GM12878 (cell line): ENCODE measurements at regions not wholly inside any gene's neighbourhood (a gene's known extent, or its start where the extent isn't known, plus 50 kb on each side); places are given as distances from the start of the nearest gene placed in this dataset.

Source experiments
- CHD4 ChIP-seq: fragments of 200-600 bp; sonication (generic); IDR thresholded peaks from 2 replicates; pipeline ENCODE4 v1.6.1; 2016; ENCODE audit warnings: mild to moderate bottlenecking
- POLR2A ChIP-seq: IDR thresholded peaks from 2 replicates; pipeline ENCODE4 v1.6.1; 2011; ENCODE audit warnings: low read depth, mild to moderate bottlenecking, low read length
- SPI1 ChIP-seq: IDR thresholded peaks from 2 replicates; pipeline ENCODE4 v1.6.1; 2011; ENCODE audit warnings: low read depth, mild to moderate bottlenecking, low read length, moderate library complexity, borderline replicate concordance; ENCODE audit not compliant: insufficient read depth
- ZZZ3 ChIP-seq: IDR thresholded peaks from 2 replicates; pipeline ENCODE4 v1.6.1; 2011; ENCODE audit warnings: low read depth; ENCODE audit not compliant: control insufficient read depth, insufficient read length
- TF ChIP-seq, protein P1 (sequence below), 3 experiments: IDR thresholded peaks in 2 of 3; conservative IDR thresholded peaks in 1 of 3; 2 replicates each; pipeline ENCODE4 v1.5.1; 2011; ENCODE audit warnings: low read depth in 3 of 3, low read length in 3 of 3, mild to moderate bottlenecking in 3 of 3, control low read depth in 2 of 3, moderate library complexity in 2 of 3, inconsistent platforms in 1 of 3, mixed read lengths in 1 of 3; ENCODE audit not compliant: control insufficient read depth in 2 of 3, insufficient read depth in 1 of 3; ENCODE audit errors: extremely low read depth in 1 of 3

DNA sequence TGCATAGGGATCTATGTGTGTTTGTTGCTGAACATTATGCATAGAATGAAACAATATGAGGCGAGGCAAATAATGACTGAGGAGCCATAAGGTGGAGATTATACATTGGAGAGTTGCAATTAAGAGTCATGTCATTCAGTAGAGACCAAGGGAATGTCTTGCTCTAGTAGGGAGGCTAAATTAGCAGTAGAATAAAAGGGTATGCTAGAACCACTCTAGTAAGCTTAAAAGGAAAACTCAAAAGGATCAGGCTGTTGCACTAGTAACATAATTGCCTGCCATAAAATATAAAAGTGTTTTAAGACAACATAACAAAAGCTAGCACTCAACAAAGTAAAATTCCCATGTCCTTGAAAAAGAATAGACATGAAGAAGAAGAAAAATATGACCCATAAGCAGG lies 586.2 kb upstream of the DIAPH2 start:
- no peak for TF ChIP-seq POLR2A
- no peak for TF ChIP-seq SPI1
- TF ChIP-seq CHD4, result no peak
- TF ChIP-seq, protein P1, sequence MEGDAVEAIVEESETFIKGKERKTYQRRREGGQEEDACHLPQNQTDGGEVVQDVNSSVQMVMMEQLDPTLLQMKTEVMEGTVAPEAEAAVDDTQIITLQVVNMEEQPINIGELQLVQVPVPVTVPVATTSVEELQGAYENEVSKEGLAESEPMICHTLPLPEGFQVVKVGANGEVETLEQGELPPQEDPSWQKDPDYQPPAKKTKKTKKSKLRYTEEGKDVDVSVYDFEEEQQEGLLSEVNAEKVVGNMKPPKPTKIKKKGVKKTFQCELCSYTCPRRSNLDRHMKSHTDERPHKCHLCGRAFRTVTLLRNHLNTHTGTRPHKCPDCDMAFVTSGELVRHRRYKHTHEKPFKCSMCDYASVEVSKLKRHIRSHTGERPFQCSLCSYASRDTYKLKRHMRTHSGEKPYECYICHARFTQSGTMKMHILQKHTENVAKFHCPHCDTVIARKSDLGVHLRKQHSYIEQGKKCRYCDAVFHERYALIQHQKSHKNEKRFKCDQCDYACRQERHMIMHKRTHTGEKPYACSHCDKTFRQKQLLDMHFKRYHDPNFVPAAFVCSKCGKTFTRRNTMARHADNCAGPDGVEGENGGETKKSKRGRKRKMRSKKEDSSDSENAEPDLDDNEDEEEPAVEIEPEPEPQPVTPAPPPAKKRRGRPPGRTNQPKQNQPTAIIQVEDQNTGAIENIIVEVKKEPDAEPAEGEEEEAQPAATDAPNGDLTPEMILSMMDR (IDR thresholded peaks at IDR 0.05 in 2 of 3, conservative IDR thresholded peaks at IDR 0.05 in 1 of 3; ENCODE audit: control insufficient read depth in 2 of 3, extremely low read depth in 1 of 3, insufficient read depth in 1 of 3, low read depth in 3 of 3, low read length in 3 of 3), result no peak
- TF ChIP-seq ZZZ3, result no peak
